Epithelial cell of prostate (primary cell): ENCODE measurements at regions not wholly inside any gene's neighbourhood (a gene's known extent, or its start where the extent isn't known, plus 50 kb on each side); places are given as distances from the start of the nearest gene placed in this dataset.

Experiments used
- DNase-seq: peaks from one replicate; pipeline ENCODE4 v3.0.0-alpha.2; 2011; ENCODE audit warnings: low read depth, low spot score
- H3K27ac ChIP-seq: fragments of 450-650 bp; 2 replicates; pipeline ENCODE4 v1.5.1; 2017; ENCODE audit warnings: mild to moderate bottlenecking

GRCh38 chr4:180169966-180170365, 2073.2 kb upstream of the TENM3 start:
- no peak for DNase-seq
- no peak overlapping the region for H3K27ac ChIP-seq

- no peak for DNase-seq
- H3K27ac ChIP-seq, result no peak overlapping the region
These were observed 2064.1 kb upstream of the TENM3 start for GRCh38 chr4:180179146-180179545.

- DNase-seq, result no peak
- no peak overlapping the region for H3K27ac ChIP-seq
These were observed 2053.5 kb upstream of the TENM3 start for GRCh38 chr4:180189666-180190065.

- no peak overlapping the region for H3K27ac ChIP-seq
- DNase-seq, result no peak
These were observed 2052.8 kb upstream of the TENM3 start for GRCh38 chr4:180190382-180190781.

GRCh38 chr4:180197471-180197870, 2045.7 kb upstream of the TENM3 start:
- H3K27ac ChIP-seq, result no peak overlapping the region
- no peak for DNase-seq

GRCh38 chr4:180203349-180203748, 2039.9 kb upstream of the TENM3 start:
- no peak for DNase-seq
- no peak overlapping the region for H3K27ac ChIP-seq

- no peak overlapping the region for H3K27ac ChIP-seq
- DNase-seq, result no peak
These were observed 2037.9 kb upstream of the TENM3 start for GRCh38 chr4:180205276-180205675.

- DNase-seq, result no peak
- no peak overlapping the region for H3K27ac ChIP-seq
These were observed 2035.3 kb upstream of the TENM3 start for GRCh38 chr4:180207921-180208320.

- H3K27ac ChIP-seq, result no peak overlapping the region
- no peak for DNase-seq
These were observed 2026.1 kb upstream of the TENM3 start for GRCh38 chr4:180217070-180217469.

GRCh38 chr4:180219080-180219479, 2024.1 kb upstream of the TENM3 start:
- H3K27ac ChIP-seq, result no peak overlapping the region
- no peak for DNase-seq

GRCh38 chr4:180225977-180226376, 2017.2 kb upstream of the TENM3 start:
- DNase-seq, result no peak

GRCh38 chr4:180234730-180235129, 2008.5 kb upstream of the TENM3 start:
- H3K27ac ChIP-seq, result no peak overlapping the region
- no peak for DNase-seq

More at GRCh38 chr4:180225977-180226376, 2017.2 kb upstream of the TENM3 start:
- no peak overlapping the region for H3K27ac ChIP-seq

- no peak for DNase-seq
- no peak overlapping the region for H3K27ac ChIP-seq
These were observed 2002.5 kb upstream of the TENM3 start for GRCh38 chr4:180240670-180241069.

GRCh38 chr4:180253419-180253818, 1989.8 kb upstream of the TENM3 start:
- no peak overlapping the region for H3K27ac ChIP-seq
- no peak for DNase-seq

- no peak overlapping the region for H3K27ac ChIP-seq
- no peak for DNase-seq
These were observed 1981.9 kb upstream of the TENM3 start for GRCh38 chr4:180261346-180261745.

GRCh38 chr4:180280076-180280475, 1963.1 kb upstream of the TENM3 start:
- H3K27ac ChIP-seq, result no peak overlapping the region
- DNase-seq, result no peak

GRCh38 chr4:180280726-180281297, 1962.4 kb upstream of the TENM3 start:
- DNase-seq, result no peak

GRCh38 chr4:180281724-180282123, 1961.5 kb upstream of the TENM3 start:
- DNase-seq, result no peak
- H3K27ac ChIP-seq, result no peak overlapping the region

More at GRCh38 chr4:180280726-180281297, 1962.4 kb upstream of the TENM3 start:
- H3K27ac ChIP-seq, result no peak overlapping the region

GRCh38 chr4:180284267-180284666, 1958.9 kb upstream of the TENM3 start:
- H3K27ac ChIP-seq, result no peak overlapping the region
- DNase-seq, result no peak

GRCh38 chr4:180285796-180286195, 1957.4 kb upstream of the TENM3 start:
- no peak for DNase-seq
- H3K27ac ChIP-seq, result no peak overlapping the region

- no peak overlapping the region for H3K27ac ChIP-seq
- no peak for DNase-seq
These were observed 1950.9 kb upstream of the TENM3 start for GRCh38 chr4:180292339-180292738.

GRCh38 chr4:180296036-180296599, 1947.1 kb upstream of the TENM3 start:
- no peak overlapping the region for H3K27ac ChIP-seq
- no peak for DNase-seq
